Frontal cortex (tissue), 3 donors: ENCODE measurements at regions not wholly inside any gene's neighbourhood (a gene's known extent, or its start where the extent isn't known, plus 50 kb on each side); places are given as distances from the start of the nearest gene placed in this dataset.

Experiments
- DNase-seq, 2 donors: peaks; one replicate each; pipeline ENCODE4 v3.0.0; 2012; ENCODE audit warnings: low spot score in 2 of 2
- FAIRE-seq: peaks from 2 replicates; lab custom pipeline; 2012; peaks lifted over from hg19 to GRCh38; lab: Jason Lieb, UNC
- donor health status: control.
- donor health status: control.
- donor health status: control.

DNA sequence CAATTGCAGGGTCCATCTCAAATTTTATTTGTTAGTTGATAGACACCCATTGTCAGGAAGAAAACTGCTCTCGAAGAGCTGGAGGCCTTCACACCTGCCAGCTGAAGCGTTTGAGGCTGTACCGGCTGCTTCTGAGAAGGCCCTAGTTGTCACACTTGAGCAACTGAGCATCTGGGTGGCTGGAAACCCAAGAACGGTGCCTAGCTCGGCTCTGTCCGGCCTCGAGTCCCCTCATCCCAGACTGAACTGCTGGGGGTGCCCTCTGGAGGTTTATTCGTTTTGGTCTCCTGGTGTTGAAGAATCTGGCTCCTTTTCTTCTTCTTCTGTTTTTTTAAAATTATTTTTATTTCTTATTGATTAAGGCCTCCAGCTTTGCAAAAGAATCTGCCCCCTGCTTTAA is 59.3 kb upstream of the EXOC6 start:
- DNase-seq: no peak
- no peak for FAIRE-seq

DNA sequence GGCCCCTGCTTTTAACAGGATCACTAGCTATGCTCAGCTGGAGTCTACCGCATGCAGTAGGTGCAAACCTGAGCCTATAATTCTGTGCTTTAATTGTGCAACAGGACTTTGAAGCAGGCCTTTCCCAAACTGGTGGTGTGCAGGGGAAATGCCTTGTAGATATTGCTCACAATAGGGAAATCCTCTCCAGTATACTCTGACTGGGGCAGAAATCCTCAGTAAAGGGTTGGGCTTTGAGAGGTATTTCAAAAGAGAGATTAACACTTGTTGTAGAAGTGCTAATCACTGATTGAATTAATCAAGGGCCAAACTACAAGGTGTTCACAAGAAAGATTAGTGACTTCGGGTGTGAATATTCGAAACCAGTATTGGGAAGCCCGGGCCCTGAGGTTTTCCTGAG is 58.5 kb upstream of the EXOC6 start:
- FAIRE-seq (no peak), DNase-seq (no peak)

DNA sequence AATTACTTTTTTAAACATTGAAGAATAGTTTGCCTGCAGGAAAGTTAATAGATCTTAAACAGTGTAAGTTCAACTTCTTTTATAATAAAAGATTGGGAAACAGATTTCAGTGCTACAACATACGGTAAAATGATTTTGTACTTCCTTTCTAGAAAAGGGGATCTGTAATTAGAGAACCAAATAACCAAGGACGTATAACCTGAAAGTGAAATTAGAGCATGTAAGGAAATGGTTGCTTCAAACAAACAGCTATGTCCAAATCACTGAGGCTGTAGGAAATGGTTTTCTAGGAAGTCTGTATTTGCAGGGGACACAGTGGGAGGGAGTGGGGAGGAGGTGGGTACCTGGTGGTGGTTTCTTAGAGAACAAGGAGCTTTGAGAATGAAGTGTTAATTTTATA is 57.9 kb upstream of the EXOC6 start:
- no peak for FAIRE-seq
- no peak for DNase-seq

DNA sequence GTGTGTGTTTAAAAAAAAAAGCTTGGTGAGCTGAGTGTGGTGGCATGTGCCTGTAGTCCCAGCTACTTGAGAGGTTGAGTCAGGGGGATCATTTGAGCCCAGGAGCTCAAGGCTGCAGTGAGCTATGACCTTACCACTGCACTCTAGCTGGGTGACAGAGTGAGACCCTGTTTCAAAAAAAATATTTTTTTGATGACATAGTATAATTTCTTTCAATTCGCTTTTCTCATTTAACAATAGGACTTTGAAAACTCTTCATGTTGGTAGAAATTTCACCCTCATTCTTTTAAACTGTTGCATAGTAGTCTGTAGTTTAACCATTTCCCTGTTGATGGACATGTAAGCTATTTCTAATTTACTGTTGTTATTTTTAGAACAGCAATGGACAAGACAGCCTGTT is 55.7 kb upstream of the EXOC6 start:
- FAIRE-seq (no peak), DNase-seq (no peak)
